HG02970 (cell line): ENCODE measurements at regions not wholly inside any gene's neighbourhood (a gene's known extent, or its start where the extent isn't known, plus 50 kb on each side); places are given as distances from the start of the nearest gene placed in this dataset.

Source experiments
- ATAC-seq: cut with Tn5 transposase; IDR thresholded peaks from one replicate; pipeline ENCODE4 v1.9.1; 2021; ENCODE audit warnings: mild to moderate bottlenecking, moderate library complexity, moderate number of reproducible peaks; ENCODE audit not compliant: unreplicated experiment, low FRiP score

GRCh38 chr11:45525393-45525792, 140.0 kb downstream of the CHST1 start:
- no peak for ATAC-seq

GRCh38 chr11:45523760-45524159, 141.7 kb downstream of the CHST1 start:
- no peak for ATAC-seq

- ATAC-seq: no peak
These were observed 146.4 kb downstream of the CHST1 start for GRCh38 chr11:45518833-45519535.

DNA sequence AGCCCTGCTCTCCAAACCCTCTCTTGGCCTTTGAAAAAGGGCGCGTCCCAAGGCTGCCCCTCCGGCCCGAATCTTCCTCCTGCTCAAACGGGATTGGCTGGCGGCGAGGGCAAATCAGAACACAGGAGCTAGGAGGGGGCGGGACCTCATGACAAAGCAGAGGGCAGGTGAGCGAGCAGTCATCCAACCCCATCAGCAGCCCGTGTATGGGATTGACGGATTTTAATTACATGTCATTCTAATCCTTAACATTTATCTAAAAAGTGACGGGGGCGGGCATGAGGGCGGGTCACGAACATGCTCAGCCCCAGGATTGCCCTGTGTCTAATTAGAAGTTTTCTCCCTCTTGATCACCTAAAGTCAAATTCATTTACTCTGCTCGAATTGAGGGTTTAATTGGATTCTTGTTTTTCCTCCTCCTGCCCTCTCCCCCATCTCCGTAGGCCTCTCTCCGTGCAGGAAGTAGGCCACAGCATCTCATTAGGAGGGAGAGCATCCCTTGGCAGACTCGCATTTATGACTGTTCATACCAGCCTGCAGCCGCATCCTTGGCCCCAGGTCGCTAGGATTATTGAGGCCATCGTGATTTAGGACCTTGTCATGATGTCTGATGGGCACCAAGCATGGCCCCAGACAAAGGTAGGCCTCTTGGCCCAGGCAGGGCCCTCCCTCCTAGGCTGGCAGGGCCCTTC, 147.1 kb downstream of the CHST1 start:
- no peak for ATAC-seq

DNA sequence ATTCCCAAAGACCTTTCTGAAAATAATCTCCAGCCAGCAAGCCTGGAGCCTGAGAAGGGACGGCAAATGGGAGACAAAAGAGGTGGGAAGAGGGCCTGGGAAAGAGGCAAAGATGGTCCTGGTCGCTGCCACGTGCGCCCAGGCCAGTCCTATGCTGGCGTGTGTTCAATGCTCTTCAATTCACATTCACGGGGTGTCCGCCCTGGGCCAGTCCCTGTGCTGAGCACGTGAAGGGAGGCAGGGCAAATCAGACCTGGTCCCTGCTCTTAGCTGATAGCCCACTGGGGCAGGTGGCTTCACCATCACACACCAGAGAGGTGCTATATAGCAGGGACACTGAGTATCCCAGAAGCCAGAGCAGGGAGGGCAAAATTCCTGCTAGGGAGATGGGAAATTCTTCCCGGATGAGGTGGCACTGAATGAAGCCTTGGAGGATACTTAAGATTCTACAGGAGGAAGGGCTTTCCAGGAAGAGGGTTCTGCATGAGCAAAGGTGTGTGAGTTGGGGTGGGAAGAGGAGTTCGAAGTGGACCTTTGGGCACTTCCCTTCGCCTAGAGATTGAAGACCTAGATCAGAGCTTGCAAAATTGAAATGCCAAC, 148.2 kb downstream of the CHST1 start:
- ATAC-seq: no peak

GRCh38 chr11:45513821-45514340, 151.5 kb downstream of the CHST1 start:
- ATAC-seq: no peak

DNA sequence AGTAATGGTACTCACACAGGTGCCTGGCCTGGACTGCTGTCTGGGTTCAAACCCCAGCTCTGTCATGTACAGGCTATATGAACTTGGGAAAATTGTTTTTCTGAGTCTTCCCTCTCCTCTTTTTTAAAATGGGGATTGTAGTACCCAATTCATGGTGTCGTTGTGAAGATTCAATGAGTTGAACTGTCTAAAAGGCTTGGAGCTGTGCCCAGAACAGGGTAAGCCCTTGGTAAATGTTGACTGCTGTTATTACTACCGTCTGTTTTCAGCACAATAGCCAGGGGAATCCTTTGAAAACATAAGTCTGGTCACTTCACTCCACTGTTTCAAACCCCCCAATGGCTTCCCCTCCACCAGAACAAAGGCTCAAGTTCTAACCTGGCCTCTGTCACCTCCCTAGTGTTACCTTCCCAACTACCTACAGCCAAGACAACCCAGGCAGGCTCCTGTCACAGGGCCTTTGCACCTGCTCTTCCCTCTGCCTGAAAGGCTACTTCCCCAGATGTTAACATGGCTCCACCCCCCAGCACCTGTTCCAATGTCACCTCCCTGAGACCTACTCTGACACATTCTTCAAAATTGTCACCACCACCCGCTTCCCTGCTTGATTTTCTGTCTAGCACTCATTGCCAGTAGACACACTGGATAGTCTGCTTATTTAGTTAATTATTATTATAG, 152.8 kb downstream of the CHST1 start:
- ATAC-seq: no peak

DNA sequence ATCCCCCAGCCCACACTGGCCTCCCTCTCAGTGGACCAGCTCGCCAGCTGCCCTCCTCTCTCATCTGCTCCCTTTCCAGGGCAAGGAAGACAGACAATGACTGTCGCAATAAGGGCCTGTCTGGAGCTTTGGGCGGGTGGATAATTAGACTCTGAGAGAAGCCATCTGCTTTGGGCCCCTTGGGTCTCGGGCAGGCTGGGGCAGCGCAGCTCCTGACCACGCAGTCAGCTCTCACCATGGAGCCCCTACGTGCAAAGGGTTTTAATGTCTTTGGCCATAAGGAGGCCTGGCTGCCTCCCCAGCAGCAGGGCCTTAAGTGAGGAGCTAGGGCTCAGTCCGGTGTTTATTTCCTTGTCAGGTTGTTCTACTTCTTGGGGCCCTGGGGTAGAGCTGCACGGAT, 153.9 kb downstream of the CHST1 start:
- ATAC-seq: no peak

- ATAC-seq: no peak
These were observed 157.5 kb downstream of the CHST1 start for GRCh38 chr11:45507916-45508315.

GRCh38 chr11:45503311-45503710, 162.1 kb downstream of the CHST1 start:
- no peak for ATAC-seq

- no peak for ATAC-seq
These were observed 163.2 kb downstream of the CHST1 start for GRCh38 chr11:45502226-45502545.

DNA sequence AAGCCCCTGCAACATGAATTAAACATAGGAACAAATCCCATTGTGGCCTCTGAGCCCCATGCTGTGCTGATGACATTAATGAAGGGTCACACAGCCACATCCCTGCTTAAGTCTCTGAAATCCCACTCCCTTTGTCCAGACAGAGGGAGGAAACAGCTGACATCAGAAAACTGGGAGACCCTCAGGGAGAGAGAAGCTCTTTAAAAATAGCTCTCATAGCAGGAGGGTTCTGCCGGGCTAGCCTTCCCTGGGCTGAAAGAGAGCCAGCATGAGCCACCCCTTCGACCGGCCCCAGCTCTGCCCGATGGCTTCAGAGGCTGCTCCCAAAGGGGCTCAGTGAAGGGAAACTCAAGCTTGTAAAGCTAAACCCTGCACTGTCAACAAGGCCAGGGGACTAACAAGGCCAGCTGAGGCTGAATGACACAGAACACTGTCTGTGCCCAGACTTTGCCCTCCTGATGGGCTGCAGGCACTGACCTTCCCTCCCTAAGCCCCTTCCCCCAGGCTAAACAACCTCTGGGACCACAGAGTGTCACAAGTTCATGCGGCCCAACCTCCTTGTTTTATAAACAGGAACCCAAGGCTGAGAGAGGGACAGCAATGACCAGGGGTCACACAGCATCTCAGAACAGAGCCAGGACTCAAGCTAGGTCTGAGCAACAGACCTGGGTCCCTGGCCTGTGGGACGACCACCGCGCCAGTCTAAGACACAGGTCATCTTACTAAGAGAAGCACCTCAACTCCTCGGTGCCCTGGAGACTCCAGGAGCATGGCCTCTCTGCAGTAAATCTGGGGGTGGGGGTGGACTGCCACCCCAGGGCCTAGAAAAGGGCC, 163.8 kb downstream of the CHST1 start:
- no peak for ATAC-seq

- no peak for ATAC-seq
These were observed 165.0 kb downstream of the CHST1 start for GRCh38 chr11:45500451-45500850.

DNA sequence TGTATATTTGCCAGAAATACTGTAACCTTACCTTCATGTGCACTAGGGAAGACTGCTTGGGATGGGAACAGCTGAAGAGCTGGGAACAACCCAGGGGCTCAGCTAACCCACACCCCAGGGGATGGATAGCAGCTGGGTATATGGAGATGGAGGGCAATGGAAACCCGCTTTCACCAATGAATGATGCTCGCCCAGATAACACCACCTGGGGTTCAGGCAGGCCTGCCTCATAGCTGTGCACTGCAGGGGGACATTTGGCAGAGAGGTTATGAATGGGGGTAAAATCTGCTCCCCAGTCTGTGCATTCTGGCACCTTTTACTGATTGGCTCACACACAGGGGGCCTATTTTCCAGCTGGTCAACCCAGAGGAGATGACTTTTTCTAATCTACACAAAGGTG, 170.7 kb downstream of the CHST1 start:
- no peak for ATAC-seq

GRCh38 chr11:45489281-45489905, 176.0 kb downstream of the CHST1 start:
- ATAC-seq: no peak

- no peak for ATAC-seq
These were observed 179.0 kb downstream of the CHST1 start for GRCh38 chr11:45486461-45486860.

- ATAC-seq: no peak
These were observed 180.2 kb downstream of the CHST1 start for GRCh38 chr11:45485070-45485707.

GRCh38 chr11:45484326-45484883, 181.0 kb downstream of the CHST1 start:
- ATAC-seq: no peak

DNA sequence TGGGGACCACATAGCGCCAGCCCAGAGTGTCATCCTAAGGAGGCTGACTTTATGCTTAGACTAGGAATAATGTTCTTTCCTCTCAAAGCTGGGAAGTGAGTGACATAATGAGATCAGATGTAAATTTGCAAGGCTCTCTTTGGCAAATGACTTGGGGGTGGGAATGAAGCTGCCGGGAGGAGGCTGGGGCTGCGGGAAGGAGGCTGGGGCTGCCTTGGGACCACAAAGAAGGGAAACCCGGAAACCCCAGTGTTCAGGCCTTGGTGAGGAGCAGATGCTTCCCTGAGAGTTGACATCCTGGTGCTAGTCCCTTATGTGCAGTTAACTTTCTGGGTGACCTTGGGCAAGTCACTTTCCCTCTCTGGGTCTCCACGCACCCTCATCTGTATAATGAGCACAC, 182.0 kb downstream of the CHST1 start:
- no peak for ATAC-seq
